ENCODE measurements at regions not wholly inside any gene's neighbourhood (a gene's known extent, or its start where the extent isn't known, plus 50 kb on each side); places are given as distances from the start of the nearest gene placed in this dataset.

DNA sequence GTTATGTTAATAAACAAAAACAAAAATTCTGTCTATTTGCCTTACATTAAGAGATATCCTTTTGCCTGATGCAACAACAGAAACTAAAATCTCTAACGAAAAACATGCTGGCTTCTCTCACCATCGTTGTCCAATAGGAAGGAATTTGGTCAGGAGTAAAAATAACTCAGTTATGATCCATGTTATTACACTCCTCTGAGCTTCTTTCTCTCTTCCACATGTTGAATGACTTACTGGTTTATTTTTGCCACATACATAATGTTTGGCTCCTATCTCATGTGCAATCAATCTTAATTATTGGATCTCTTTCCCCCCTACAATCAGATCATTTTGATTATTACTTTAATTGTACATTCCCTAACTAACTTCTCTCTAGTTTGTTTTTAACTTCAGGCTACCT, 688.4 kb downstream of the USP25 start:
- TF ChIP-seq, protein P1, sequence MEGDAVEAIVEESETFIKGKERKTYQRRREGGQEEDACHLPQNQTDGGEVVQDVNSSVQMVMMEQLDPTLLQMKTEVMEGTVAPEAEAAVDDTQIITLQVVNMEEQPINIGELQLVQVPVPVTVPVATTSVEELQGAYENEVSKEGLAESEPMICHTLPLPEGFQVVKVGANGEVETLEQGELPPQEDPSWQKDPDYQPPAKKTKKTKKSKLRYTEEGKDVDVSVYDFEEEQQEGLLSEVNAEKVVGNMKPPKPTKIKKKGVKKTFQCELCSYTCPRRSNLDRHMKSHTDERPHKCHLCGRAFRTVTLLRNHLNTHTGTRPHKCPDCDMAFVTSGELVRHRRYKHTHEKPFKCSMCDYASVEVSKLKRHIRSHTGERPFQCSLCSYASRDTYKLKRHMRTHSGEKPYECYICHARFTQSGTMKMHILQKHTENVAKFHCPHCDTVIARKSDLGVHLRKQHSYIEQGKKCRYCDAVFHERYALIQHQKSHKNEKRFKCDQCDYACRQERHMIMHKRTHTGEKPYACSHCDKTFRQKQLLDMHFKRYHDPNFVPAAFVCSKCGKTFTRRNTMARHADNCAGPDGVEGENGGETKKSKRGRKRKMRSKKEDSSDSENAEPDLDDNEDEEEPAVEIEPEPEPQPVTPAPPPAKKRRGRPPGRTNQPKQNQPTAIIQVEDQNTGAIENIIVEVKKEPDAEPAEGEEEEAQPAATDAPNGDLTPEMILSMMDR (IDR thresholded peaks at IDR 0.05; ENCODE audit: low read depth, low read length): no peak
- TF ChIP-seq EZH2phosphoT487 (IDR thresholded peaks at IDR 0.05; ENCODE audit: low read depth): no peak
